Karpas-422 (cell line): ENCODE measurements at regions not wholly inside any gene's neighbourhood (a gene's known extent, or its start where the extent isn't known, plus 50 kb on each side); places are given as distances from the start of the nearest gene placed in this dataset.

ENCODE experiments used
- DNase-seq: peaks from one replicate; pipeline ENCODE4 v3.0.0-alpha.2; 2015
- H2AFZ ChIP-seq: fragments of 200-600 bp; sonication (generic); 2 replicates; pipeline ENCODE4 v1.6.1; 2014; ENCODE audit warnings: antibody characterized with exemption, low read length, mixed read lengths
- H3K27ac ChIP-seq: fragments of 200-600 bp; sonication (generic); 2 replicates; pipeline ENCODE4 v1.5.1; 2014; ENCODE audit warnings: mild to moderate bottlenecking, low read length, moderate library complexity
- H3K27me3 ChIP-seq: fragments of 200-600 bp; sonication (generic); 2 replicates; pipeline ENCODE4 v1.6.1; 2014; ENCODE audit warnings: low read length, mixed read lengths
- H3K36me3 ChIP-seq: fragments of 200-600 bp; sonication (generic); 2 replicates; pipeline ENCODE4 v1.6.1; 2014; ENCODE audit warnings: low read length, mixed read lengths; ENCODE audit not compliant: insufficient read depth
- H3K4me1 ChIP-seq: fragments of 200-600 bp; sonication (generic); 2 replicates; pipeline ENCODE4 v1.6.1; 2014; ENCODE audit warnings: mild to moderate bottlenecking, low read length, mixed read lengths
- H3K4me2 ChIP-seq: fragments of 200-600 bp; sonication (generic); 2 replicates; pipeline ENCODE4 v1.6.1; 2014; ENCODE audit warnings: low read length, low read depth, mild to moderate bottlenecking; ENCODE audit not compliant: poor library complexity, severe bottlenecking
- H3K4me3 ChIP-seq: fragments of 200-600 bp; sonication (generic); 2 replicates; pipeline ENCODE4 v1.5.1; 2014; ENCODE audit warnings: mild to moderate bottlenecking, antibody characterized with exemption, low read length, mixed read lengths
- H3K79me2 ChIP-seq: fragments of 200-600 bp; sonication (generic); 2 replicates; pipeline ENCODE4 v1.6.1; 2014; ENCODE audit warnings: mild to moderate bottlenecking, low read length, mixed read lengths
- H3K9ac ChIP-seq: fragments of 200-600 bp; sonication (generic); 2 replicates; pipeline ENCODE4 v1.6.0; 2014; ENCODE audit warnings: low read length
- H3K9me2 ChIP-seq: fragments of 200-600 bp; sonication (generic), shearing (Covaris generic); replicated peaks from 2 replicates; pipeline ENCODE4 v1.6.0; 2014; ENCODE audit warnings: mild to moderate bottlenecking, low read length, moderate library complexity; ENCODE audit not compliant: insufficient read depth
- H3K9me3 ChIP-seq: fragments of 300-700, 200-600 bp; sonication (generic); 2 replicates; pipeline ENCODE4 v1.6.1; 2014; ENCODE audit warnings: low read length, mixed read lengths
- H4K20me1 ChIP-seq: fragments of 200-600 bp; sonication (generic); 2 replicates; pipeline ENCODE4 v1.6.1; 2014; ENCODE audit warnings: mild to moderate bottlenecking, antibody characterized with exemption, low read length, low read depth; ENCODE audit not compliant: insufficient read depth

DNA sequence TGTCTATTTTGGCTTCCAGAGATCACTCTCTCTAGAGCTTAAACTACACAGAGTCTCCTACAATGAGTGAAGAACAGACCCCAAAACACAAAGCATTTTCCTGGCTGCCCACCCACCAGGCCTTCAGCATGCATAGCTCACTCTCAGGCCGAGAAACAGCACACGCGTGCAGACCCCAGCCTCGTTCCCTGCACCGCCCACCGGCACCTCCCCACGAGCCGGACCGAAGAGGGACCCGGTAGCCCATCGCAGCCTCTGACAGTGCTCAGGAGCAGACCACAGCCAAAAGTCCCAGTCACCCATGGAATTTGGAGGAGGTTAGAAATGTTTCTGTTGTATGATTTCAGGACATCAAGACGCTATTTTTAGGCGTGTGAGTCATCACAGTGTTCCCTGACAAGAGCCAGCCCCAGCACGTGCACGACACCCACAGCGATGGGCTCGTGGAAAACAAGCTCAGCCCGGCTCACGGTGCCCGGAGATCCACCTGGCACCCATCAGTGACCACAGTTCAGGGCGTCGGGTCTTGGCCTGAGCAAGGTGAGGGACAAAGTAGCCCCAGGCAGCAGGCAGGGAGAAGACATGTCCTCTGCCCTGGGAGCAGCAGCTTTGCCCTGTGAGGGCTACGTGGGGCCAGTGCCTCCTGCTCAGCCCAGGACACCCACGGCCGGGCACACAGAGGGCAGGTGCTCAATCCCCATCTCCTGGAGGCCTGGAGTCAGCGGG lies 50.1 kb upstream of the SPACA7 start:
- Histone ChIP-seq H3K9ac (no peak overlapping the region), H3K27ac (no peak overlapping the region), H3K9me2 (no peaks in the 10 kb centered on the region), H3K4me3 (no peak overlapping the region), H3K36me3 (no peaks in the 10 kb centered on the region), H2AFZ (no peak overlapping the region), H3K4me2 (no peak overlapping the region), H3K27me3 (no peaks in the 10 kb centered on the region), H3K4me1 (no peaks in the 10 kb centered on the region), H3K9me3 (no peaks in the 10 kb centered on the region), H4K20me1 (no peaks in the 10 kb centered on the region), H3K79me2 (no peaks in the 10 kb centered on the region)
- DNase-seq = no peak
